DOHH2 (cell line): ENCODE measurements at regions not wholly inside any gene's neighbourhood (a gene's known extent, or its start where the extent isn't known, plus 50 kb on each side); places are given as distances from the start of the nearest gene placed in this dataset.

Source experiments
- CTCF ChIP-seq: fragments of 200-600 bp; sonication (generic); IDR thresholded peaks from one replicate; pipeline ENCODE4 v1.5.1; 2014; ENCODE audit warnings: antibody characterized with exemption, mild to moderate bottlenecking, low read depth, low read length; ENCODE audit not compliant: poor library complexity, severe bottlenecking
- EZH2phosphoT487 ChIP-seq: fragments of 200-600 bp; sonication (generic); IDR thresholded peaks from 2 replicates; pipeline ENCODE4 v1.6.1; 2017; ENCODE audit warnings: borderline replicate concordance, mild to moderate bottlenecking, antibody characterized with exemption, low read length, moderate library complexity, mixed read lengths

- TF ChIP-seq CTCF (no peak), EZH2phosphoT487 (no peak)
Measured at GRCh38 chr4:24000470-24000831, 110.6 kb upstream of the PPARGC1A start.
